GM12872 (cell line): ENCODE measurements at regions not wholly inside any gene's neighbourhood (a gene's known extent, or its start where the extent isn't known, plus 50 kb on each side); places are given as distances from the start of the nearest gene placed in this dataset.

ENCODE experiments used
- CTCF ChIP-seq: IDR thresholded peaks from 3 replicates; pipeline ENCODE4 v1.5.1; 2011; ENCODE audit warnings: low read depth, mild to moderate bottlenecking, low read length, moderate library complexity; ENCODE audit not compliant: insufficient read depth

GRCh38 chr16:35795361-35796029 is 2336.1 kb downstream of the TP53TG3F start:
- no peak for TF ChIP-seq CTCF

GRCh38 chr16:35797811-35798210 is 2338.4 kb downstream of the TP53TG3F start:
- TF ChIP-seq CTCF: no peak

- no peak for TF ChIP-seq CTCF
Observed at GRCh38 chr16:35798885-35799426, 2339.5 kb downstream of the TP53TG3F start.

- TF ChIP-seq CTCF: no peak
Observed at GRCh38 chr16:35823342-35823741, 2363.9 kb downstream of the TP53TG3F start.

GRCh38 chr16:35841632-35842031 is 2382.2 kb downstream of the TP53TG3F start:
- no peak for TF ChIP-seq CTCF

GRCh38 chr16:35862242-35862641 is 2402.8 kb downstream of the TP53TG3F start:
- TF ChIP-seq CTCF: no peak

GRCh38 chr16:35868630-35869029 is 2409.2 kb downstream of the TP53TG3F start:
- no peak for TF ChIP-seq CTCF

- TF ChIP-seq CTCF: no peak
Observed at GRCh38 chr16:35873472-35873871, 2414.1 kb downstream of the TP53TG3F start.
